Bronchial epithelial cell (primary cell): ENCODE measurements at regions not wholly inside any gene's neighbourhood (a gene's known extent, or its start where the extent isn't known, plus 50 kb on each side); places are given as distances from the start of the nearest gene placed in this dataset.

Experiments
- DNase-seq: peaks from one replicate; pipeline ENCODE4 v3.0.0-alpha.2; 2010; ENCODE audit warnings: low read depth
- FAIRE-seq: peaks from 2 replicates; lab custom pipeline; 2011; peaks lifted over from hg19 to GRCh38; lab: Jason Lieb, UNC
- H3K27me3 ChIP-seq: 2 replicates; pipeline ENCODE4 v1.5.1; 2011; ENCODE audit warnings: low read length; ENCODE audit not compliant: control insufficient read depth, insufficient read depth
- H3K36me3 ChIP-seq: 2 replicates; pipeline ENCODE4 v1.5.1; 2011; ENCODE audit warnings: low read length; ENCODE audit not compliant: control insufficient read depth, insufficient read depth
- H3K4me3 ChIP-seq: 2 replicates; pipeline ENCODE4 v1.5.1; 2011; ENCODE audit warnings: mild to moderate bottlenecking, low read depth, low read length, control low read depth
- TF ChIP-seq, protein P1 (sequence below): IDR thresholded peaks from 2 replicates; pipeline ENCODE4 v1.5.1; 2011; ENCODE audit warnings: mild to moderate bottlenecking, moderate library complexity, low read length, control low read depth, inconsistent platforms; ENCODE audit not compliant: insufficient read depth, severe bottlenecking

GRCh38 chr7:25731068-25731845, 420.7 kb upstream of the NFE2L3 start:
- Histone ChIP-seq H3K27me3 (peaks cover 3% of the 10 kb centered on the region), H3K36me3 (no peaks in the 10 kb centered on the region), H3K4me3 (no peak overlapping the region)
- DNase-seq (no peak), FAIRE-seq (no peak)
- TF ChIP-seq, protein P1, sequence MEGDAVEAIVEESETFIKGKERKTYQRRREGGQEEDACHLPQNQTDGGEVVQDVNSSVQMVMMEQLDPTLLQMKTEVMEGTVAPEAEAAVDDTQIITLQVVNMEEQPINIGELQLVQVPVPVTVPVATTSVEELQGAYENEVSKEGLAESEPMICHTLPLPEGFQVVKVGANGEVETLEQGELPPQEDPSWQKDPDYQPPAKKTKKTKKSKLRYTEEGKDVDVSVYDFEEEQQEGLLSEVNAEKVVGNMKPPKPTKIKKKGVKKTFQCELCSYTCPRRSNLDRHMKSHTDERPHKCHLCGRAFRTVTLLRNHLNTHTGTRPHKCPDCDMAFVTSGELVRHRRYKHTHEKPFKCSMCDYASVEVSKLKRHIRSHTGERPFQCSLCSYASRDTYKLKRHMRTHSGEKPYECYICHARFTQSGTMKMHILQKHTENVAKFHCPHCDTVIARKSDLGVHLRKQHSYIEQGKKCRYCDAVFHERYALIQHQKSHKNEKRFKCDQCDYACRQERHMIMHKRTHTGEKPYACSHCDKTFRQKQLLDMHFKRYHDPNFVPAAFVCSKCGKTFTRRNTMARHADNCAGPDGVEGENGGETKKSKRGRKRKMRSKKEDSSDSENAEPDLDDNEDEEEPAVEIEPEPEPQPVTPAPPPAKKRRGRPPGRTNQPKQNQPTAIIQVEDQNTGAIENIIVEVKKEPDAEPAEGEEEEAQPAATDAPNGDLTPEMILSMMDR: no peak

DNA sequence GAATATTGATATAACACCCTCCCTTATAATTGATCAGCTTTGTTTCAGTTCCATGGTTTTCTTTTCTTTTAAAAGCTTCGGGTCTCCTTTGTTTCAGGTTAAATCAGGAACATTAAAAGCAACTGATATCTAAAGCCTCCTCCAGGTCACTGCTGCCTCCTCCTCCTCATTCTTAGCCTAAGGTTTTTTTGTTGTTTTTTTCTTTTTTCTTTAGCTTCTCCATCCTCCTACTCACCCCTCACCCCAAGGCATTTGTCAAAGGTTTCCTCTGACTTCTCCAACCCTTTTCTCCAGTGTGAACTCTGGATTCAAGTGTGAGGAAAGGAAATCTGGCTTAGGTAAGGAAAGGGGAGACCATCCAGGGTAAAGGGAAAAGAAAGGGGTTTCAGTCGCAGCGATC, 420.2 kb upstream of the NFE2L3 start:
- Histone ChIP-seq H3K27me3 (peaks cover 3% of the 10 kb centered on the region), H3K36me3 (no peaks in the 10 kb centered on the region), H3K4me3 (no peak overlapping the region)
- no peak for FAIRE-seq
- TF ChIP-seq, protein P1: no peak
- no peak for DNase-seq

DNA sequence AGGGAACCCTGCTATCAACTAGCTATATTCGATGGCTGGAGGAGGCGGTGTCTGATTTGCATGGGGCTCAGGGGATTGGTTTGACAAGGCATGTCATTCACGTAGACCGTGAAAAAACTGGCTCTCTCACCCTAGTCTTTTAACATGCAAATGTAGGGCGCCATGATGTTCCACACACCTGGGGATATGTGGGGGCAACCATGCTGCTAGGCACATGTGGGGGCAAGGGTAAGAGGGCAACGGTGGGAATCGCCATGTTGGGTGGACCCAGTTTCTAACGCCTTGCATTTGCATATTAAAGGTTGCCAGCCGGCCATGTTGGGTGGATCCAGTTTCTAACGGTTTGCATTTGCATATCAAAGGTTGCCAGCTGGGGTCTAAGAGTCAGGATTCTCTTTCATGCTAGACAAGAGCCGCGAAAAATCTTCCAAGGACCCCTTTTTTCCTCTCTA, 419.2 kb upstream of the NFE2L3 start:
- Histone ChIP-seq H3K4me3 (no peak overlapping the region), H3K36me3 (no peaks in the 10 kb centered on the region), H3K27me3 (peaks cover 3% of the 10 kb centered on the region)
- DNase-seq (no peak), FAIRE-seq (no peak)
- TF ChIP-seq, protein P1: no peak

DNA sequence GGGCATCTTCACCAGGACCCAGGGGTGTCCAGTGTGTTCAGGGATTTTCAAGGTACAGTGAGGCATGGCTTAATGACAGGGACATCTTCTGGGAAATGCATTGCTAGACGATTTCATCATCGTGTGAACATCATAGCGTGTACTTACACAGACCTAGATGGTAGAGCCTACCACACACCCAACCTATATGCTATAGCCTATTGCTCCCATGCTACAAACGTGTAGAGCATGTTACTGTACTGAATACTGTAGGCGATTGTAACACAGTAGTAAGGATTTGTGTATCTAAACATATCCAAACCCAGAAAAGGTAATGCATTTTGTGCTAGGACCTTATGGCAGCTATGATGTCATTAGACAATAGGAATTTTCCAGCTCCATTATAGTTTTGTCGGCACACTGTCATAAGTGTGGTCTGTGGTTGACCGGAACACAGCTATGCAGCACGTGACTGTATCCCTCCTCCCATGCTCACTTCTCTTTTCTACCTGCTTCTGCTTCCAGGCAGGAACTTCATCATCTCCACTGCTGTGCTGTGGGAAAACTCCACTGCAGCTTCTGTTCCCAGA, 416.2 kb upstream of the NFE2L3 start:
- TF ChIP-seq, protein P1: no peak
- FAIRE-seq: no peak

DNA sequence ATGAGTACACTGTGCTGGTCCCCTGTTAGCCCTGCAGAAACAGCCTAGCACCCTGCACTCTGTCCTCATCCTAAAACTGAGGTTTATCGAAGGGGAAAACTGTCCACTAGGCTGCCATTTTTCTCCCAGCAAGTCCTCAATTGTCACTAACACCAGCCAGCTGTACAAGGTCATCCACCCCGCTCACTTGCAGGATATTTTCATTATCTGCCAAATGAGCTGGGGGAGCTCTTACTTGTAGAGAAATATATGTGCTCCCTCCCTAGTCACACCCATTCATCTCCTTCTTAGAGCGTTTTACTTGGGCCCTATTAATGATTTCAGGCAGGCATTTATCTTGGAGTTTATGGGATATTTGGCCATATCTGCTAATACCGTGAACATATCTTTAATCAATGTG, 413.5 kb upstream of the NFE2L3 start:
- Histone ChIP-seq H3K36me3 (no peaks in the 10 kb centered on the region), H3K27me3 (no peaks in the 10 kb centered on the region), H3K4me3 (no peak overlapping the region)
- DNase-seq (no peak), FAIRE-seq (no peak)
- TF ChIP-seq, protein P1: no peak

More for the DNA sequence above, 416.2 kb upstream of the NFE2L3 start:
- Histone ChIP-seq H3K27me3 (no peaks in the 10 kb centered on the region), H3K4me3 (no peak overlapping the region), H3K36me3 (no peaks in the 10 kb centered on the region)
- DNase-seq: no peak
